ENCODE measurements at regions not wholly inside any gene's neighbourhood (a gene's known extent, or its start where the extent isn't known, plus 50 kb on each side); places are given as distances from the start of the nearest gene placed in this dataset.

DNA sequence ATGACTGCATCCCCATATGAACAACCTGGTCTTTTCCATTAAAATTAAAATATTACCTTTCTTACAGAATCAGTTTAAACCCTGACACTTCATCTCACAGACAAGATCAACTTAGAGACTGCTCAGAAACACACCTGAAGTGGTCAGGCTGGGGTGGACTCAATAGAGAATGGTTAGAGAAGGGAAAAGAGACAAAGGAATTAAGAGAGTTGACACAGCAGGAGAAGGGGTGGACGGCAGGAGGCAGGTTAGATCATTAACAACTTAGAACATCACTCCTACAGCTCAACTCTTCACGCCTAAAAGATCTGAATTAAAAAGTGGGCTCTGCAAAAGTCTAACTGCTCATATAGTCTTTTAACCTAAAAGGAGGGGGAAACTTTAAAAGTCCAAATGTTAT, 157.7 kb upstream of the COL1A2 start:
- no peak for DNase-seq (ENCODE audit: low read depth)

DNA sequence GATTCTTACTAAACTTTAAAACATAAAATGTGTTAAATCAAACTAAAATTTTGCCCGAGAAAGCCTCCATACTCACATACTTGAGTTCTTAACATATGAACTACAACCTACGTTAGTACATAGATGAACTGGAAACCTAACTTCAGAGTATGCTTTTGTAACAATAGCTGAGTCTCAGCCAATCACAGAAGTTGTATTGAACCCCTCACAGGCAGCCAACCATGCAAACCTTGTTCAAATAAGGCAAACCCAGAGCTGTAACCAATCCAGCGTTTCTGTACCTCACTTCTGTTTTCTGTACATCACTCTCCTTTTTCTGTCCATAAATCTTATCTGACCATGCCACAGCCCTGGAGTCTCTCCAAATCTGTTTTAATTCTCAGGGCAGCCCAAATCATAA, 157.3 kb upstream of the COL1A2 start:
- DNase-seq (ENCODE audit: low read depth), result no peak

- DNase-seq (ENCODE audit: low read depth), result no peak
Observed at GRCh38 chr7:94239661-94240234, 154.9 kb upstream of the COL1A2 start.

- no peak for DNase-seq (ENCODE audit: low read depth)
Observed at GRCh38 chr7:94240902-94241301, 153.8 kb upstream of the COL1A2 start.

DNA sequence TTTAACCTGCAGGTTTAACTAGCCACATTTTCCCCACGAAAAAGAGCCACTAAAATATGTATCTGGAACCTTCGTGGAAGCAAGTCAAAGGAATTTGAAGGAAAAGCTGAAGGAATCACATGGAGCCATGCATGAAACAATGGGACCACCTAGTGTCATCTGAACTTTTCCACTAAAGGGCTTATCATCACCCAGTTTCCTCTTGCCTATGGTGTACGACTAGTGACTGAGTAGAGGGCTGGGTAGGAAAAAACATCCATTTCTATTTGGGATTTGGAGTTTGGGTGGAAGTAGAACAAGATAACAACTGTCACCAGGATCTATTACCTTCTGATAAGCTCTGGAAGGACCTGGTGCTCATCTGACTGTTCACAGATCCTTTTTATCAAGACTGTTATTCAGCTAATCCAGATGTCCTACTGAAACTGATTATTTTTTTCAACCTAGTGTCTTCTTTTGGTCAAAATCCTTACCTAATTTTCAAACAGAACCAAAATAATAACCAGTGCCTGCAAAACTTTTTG, 153.2 kb upstream of the COL1A2 start:
- no peak for DNase-seq (ENCODE audit: low read depth)

DNA sequence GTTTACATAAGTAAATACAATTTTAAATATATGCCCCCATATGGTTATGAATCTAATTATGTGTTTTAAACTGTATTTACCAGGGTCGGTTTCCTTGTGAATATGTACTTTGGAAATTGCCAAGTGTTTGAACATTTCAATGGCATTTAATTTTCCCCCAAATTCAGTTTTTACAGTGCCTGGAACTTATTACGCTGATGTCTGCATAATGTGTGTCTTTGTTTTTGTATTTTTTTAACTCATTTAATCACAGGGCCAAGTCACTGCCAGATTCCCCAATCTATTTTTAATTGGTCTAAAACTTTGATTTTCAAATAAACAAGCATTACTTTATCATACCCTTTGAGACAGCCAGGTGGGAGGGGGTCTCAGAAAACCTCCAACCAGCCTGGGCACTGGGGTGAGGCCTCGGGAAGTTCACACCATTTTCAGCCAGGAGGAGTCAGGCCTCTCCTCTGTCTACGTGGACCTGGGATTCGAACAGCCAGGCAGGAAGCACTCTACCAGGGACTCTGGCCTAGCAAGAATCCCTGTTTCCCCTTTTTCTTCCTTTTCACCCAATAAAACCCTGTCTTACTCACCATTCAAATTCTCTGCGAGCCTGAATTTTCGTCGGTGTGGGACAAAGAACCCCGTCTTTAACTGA, 151.5 kb upstream of the COL1A2 start:
- no peak for DNase-seq (ENCODE audit: low read depth)

DNA sequence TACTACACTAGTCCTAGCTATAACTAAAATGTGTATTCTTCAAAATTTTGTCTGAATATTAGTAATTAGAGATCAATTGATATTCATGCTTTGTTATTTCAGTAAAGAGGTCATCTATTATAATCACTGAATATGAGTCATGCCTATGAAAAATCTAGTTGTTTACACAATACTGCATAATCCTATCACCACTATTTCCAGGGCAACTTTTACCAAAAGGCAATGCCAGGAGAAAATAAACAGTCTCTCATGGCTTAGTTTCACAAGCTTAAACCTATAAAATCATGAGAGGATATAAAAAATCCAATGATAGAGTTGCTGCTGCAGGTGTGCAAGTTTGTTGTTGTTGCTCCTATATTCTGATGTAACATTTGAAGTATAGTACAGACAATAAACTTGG, 149.9 kb upstream of the COL1A2 start:
- no peak for DNase-seq (ENCODE audit: low read depth)

DNA sequence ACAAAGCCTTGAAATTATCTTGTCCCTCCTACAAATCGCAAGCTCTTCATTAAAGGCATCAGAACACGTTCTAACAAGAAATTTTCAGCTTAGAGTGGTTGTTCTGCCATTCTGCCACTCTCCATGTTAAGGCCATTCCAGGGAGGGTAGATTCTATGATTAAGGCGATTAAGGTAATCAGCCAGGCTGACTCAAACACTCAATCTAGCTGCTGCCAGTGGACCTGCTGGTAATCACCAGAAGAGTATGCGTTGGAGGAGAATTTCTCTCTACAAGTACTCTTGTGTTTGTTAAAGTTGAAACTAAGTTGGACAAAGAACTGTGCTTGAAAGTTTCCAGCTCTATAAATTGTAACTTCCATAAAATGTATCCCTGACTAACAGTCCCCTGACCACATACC, 149.2 kb upstream of the COL1A2 start:
- no peak for DNase-seq (ENCODE audit: low read depth)

GRCh38 chr7:94247970-94248369, 146.7 kb upstream of the COL1A2 start:
- no peak for DNase-seq (ENCODE audit: low read depth)

DNA sequence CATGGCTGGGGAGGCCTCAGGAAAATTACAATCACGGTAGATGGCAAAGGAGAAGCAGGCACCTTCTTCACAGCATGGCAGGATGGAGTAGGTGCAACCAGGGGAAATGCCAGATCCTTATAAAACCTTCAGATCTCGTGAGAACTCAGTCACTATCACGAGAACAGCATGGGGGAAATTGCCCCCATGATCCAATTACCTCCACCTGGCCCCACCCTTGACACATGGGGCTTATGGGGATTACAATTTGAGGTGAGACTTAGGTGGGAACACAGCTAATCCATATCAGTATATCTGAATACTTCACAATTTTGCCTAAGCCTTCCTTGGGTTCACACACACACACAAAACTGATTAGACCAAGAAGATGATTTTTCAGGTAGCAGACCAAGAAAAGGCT, 145.1 kb upstream of the COL1A2 start:
- no peak for DNase-seq (ENCODE audit: low read depth)

DNA sequence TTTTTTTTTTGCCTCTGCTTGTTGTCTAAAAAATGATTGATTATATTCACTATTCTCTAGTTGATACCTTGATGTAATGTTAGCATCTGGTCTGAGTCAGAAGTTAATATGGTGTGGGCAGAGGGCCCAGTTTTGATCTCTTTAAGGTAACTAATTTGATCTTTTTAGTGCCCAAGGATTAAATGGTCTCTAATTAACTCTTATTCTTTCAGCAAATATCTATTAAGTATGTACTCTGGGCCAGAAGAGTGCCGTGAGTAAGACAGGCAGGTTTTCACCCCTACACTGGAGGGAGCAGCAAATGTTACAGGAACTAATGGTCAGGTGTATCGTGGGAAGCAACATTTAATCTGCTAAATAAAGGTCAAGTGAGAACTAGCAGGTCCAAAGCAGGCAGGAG, 144.6 kb upstream of the COL1A2 start:
- DNase-seq (ENCODE audit: low read depth), result no peak

DNA sequence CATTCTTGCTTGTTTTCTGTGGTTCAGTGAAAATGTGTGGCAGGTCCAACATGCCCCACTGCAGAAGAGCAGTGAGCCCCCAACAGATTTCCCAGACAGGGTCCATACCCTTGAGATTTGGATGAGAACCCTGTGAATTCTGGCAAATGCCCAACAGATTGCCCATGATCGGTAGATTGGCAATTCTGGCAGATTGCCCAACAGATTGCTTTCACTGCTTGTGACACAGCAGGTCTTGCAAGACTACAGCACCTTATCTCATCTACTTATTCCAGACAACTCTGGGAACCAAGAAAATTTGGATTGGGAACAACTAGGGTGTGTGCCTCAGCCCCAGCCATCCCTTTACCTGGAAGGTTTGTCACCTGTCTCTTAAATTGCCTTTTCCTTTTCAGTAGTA, 143.7 kb upstream of the COL1A2 start:
- no peak for DNase-seq (ENCODE audit: low read depth)

- no peak for DNase-seq (ENCODE audit: low read depth)
Observed at GRCh38 chr7:94252124-94252523, 142.6 kb upstream of the COL1A2 start.

DNA sequence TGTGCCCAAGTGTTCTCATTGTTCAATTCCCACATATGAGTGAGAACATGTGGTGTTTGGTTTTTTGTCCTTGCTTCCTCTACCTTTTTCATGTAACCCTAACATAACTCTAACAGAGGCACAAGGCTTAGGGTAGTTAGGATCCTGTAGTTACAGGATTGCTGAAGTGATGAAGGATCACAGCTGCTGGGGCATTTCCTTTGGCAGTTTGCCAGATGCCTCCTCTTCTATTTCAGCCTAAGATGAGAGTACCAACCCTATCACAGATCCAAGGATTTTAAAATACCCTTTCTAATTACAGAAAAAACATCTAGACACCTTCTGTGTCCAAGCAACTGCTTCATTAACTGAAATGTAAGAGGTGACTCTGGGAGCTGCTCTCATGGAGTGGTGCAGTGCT, 141.7 kb upstream of the COL1A2 start:
- no peak for DNase-seq (ENCODE audit: low read depth)

DNA sequence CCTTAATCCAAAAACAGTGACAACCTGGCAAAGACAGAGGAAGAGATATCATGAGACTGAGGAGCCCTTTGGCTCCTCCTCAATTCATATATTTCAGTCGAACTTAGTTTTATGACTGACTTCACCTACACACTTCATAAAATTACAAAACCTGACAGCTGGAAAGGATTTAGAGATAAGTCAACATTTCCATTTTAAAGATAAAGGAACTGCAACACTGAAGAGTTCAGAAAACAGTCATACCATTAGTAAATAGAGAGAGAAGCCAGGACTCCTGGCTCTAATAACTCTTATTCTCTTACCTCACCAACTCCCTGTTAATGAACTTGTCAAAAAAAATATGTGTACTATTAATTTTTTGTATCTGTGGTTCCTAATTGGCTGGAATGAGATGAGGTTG, 141.0 kb upstream of the COL1A2 start:
- no peak for DNase-seq (ENCODE audit: low read depth)

GRCh38 chr7:94258418-94259300, 136.0 kb upstream of the COL1A2 start:
- DNase-seq (ENCODE audit: low read depth), result no peak

DNA sequence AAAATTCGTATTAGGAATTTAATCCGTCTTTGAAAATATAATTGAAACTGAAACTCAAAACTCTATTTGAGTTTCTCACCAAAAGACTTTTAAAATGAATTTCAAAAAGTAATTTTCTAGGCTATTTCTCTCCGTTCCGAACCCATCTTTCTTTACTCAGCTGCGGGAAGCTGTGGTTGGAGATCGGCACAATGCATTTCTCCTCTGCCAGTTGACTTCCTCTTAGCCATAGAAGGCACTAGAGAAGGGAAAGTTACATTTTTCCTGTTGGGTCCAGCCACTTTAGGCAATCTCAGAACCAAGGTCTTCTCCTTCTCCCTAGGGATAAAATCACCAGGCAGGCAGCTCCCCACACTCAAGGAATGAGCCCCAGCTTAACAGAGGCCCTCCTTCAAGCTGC, 133.6 kb upstream of the COL1A2 start:
- DNase-seq (ENCODE audit: low read depth), result no peak

- DNase-seq (ENCODE audit: low read depth), result no peak
Observed at GRCh38 chr7:94264756-94265155, 129.9 kb upstream of the COL1A2 start.

GRCh38 chr7:94265456-94265855, 129.2 kb upstream of the COL1A2 start:
- no peak for DNase-seq (ENCODE audit: low read depth)

GRCh38 chr7:94266238-94266644, 128.5 kb upstream of the COL1A2 start:
- no peak for DNase-seq (ENCODE audit: low read depth)

GRCh38 chr7:94270772-94271171, 123.9 kb upstream of the COL1A2 start:
- no peak for DNase-seq (ENCODE audit: low read depth)

- no peak for DNase-seq (ENCODE audit: low read depth)
Observed at GRCh38 chr7:94272821-94273583, 121.7 kb upstream of the COL1A2 start.

Data from HS-27A (cell line).